IMR-90 (cell line): ENCODE measurements at regions not wholly inside any gene's neighbourhood (a gene's known extent, or its start where the extent isn't known, plus 50 kb on each side); places are given as distances from the start of the nearest gene placed in this dataset.

Experiments used
- ATAC-seq: fragments of 200-7000 bp; cut with Tn5 transposase; 2 replicates; pipeline ENCODE4 v1.9.1; 2020; ENCODE audit warnings: low read depth, mild to moderate bottlenecking, moderate library complexity
- BruUV-seq: library from RNA; stranded (reverse); fragments of 400-500 nt; replicated peaks from 2 replicates; lab custom pipeline; 2021; lab: Mats Ljungman, UMichigan
- CTCF ChIA-PET: fragments of 300-600 bp; formaldehyde crosslinking; extraction: SDS; loops from one replicate; lab custom pipeline; 2021; ENCODE audit warnings: antibody characterized with exemption; lab: Yijun Ruan, JAX
- POLR2A ChIA-PET: fragments of 300-600 bp; sonication (Branson Sonifier 250); formaldehyde crosslinking; loops from one replicate; lab custom pipeline; 2022; ENCODE audit warnings: antibody characterized with exemption; ENCODE audit not compliant: unreplicated experiment; lab: Charles Lee
- DNase-seq: peaks from one replicate; pipeline ENCODE4 v3.0.0; 2013
- H2AFZ ChIP-seq: replicated peaks from 2 replicates; pipeline ENCODE3; 2013; ENCODE audit warnings: low read length, mild to moderate bottlenecking; ENCODE audit not compliant: poor library complexity
- H2AK5ac ChIP-seq: 2 replicates; pipeline ENCODE4 v1.6.1; 2013; ENCODE audit warnings: low read depth, low read length, inconsistent platforms
- H2AK9ac ChIP-seq: replicated peaks from 2 replicates; pipeline ENCODE3; 2013; ENCODE audit warnings: mild to moderate bottlenecking, low read depth, low read length, moderate library complexity; ENCODE audit not compliant: poor library complexity
- H2BK120ac ChIP-seq: 2 replicates; pipeline ENCODE4 v1.6.1; 2013; ENCODE audit warnings: low read depth, low read length, inconsistent platforms
- H2BK15ac ChIP-seq: 3 replicates; pipeline ENCODE4 v1.6.1; 2013; ENCODE audit warnings: low read depth, low read length, inconsistent platforms
- H2BK20ac ChIP-seq: 2 replicates; pipeline ENCODE4 v1.6.1; 2013; ENCODE audit warnings: low read depth, mild to moderate bottlenecking, inconsistent platforms, low read length, moderate library complexity
- H2BK5ac ChIP-seq: 2 replicates; pipeline ENCODE4 v1.6.1; 2013; ENCODE audit warnings: mild to moderate bottlenecking, low read depth, low read length, inconsistent platforms; ENCODE audit not compliant: poor library complexity, severe bottlenecking
- H3K14ac ChIP-seq: replicated peaks from 2 replicates; pipeline ENCODE4 v1.6.1; 2013; ENCODE audit warnings: low read depth, low read length, inconsistent platforms
- H3K18ac ChIP-seq: 2 replicates; pipeline ENCODE4 v1.6.1; 2013; ENCODE audit warnings: low read depth, low read length, control low read depth
- H3K23ac ChIP-seq: 2 replicates; pipeline ENCODE4 v1.6.1; 2013; ENCODE audit warnings: low read depth, low read length, inconsistent platforms
- H3K27ac ChIP-seq: 2 replicates; pipeline ENCODE4 v1.5.1; 2013; ENCODE audit warnings: mild to moderate bottlenecking, control low read depth, low read length; ENCODE audit not compliant: insufficient read depth
- H3K27me3 ChIP-seq: 2 replicates; pipeline ENCODE4 v1.6.1; 2013; ENCODE audit warnings: low read length; ENCODE audit not compliant: control insufficient read depth, insufficient read depth
- H3K36me3 ChIP-seq: 2 replicates; pipeline ENCODE4 v1.6.1; 2013; ENCODE audit warnings: low read length, mixed read lengths; ENCODE audit not compliant: control insufficient read depth, insufficient read depth
- H3K4ac ChIP-seq: 2 replicates; pipeline ENCODE4 v1.6.1; 2013; ENCODE audit warnings: low read depth, low read length, inconsistent platforms
- H3K4me1 ChIP-seq: 2 replicates; pipeline ENCODE4 v1.6.1; 2013; ENCODE audit warnings: low read length, mixed read lengths; ENCODE audit not compliant: control insufficient read depth, insufficient read depth
- H3K4me2 ChIP-seq: 2 replicates; pipeline ENCODE4 v1.6.1; 2013; ENCODE audit warnings: low read depth, mild to moderate bottlenecking, control low read depth, low read length, moderate library complexity
- H3K4me3 ChIP-seq: 2 replicates; pipeline ENCODE4 v1.5.1; 2013; ENCODE audit warnings: low read depth, mild to moderate bottlenecking, control low read depth, low read length, moderate library complexity; ENCODE audit not compliant: insufficient read depth
- H3K56ac ChIP-seq: 2 replicates; pipeline ENCODE4 v1.6.1; 2013; ENCODE audit warnings: low read length, inconsistent platforms; ENCODE audit not compliant: insufficient read depth; ENCODE audit errors: extremely low read depth
- H3K79me1 ChIP-seq, 2 experiments: 2 replicates each; pipeline ENCODE4 v1.6.1; 2013; ENCODE audit warnings: low read length in 2 of 2, inconsistent platforms in 1 of 2, low read depth in 1 of 2
- H3K9ac ChIP-seq: 2 replicates; pipeline ENCODE4 v1.6.1; 2013; ENCODE audit warnings: low read depth, low read length, control low read depth
- H3K9me1 ChIP-seq: 2 replicates; pipeline ENCODE4 v1.6.1; 2013; ENCODE audit warnings: low read length, inconsistent platforms; ENCODE audit not compliant: insufficient read depth
- H3K9me3 ChIP-seq: 2 replicates; pipeline ENCODE4 v1.6.1; 2013; ENCODE audit warnings: low read length; ENCODE audit not compliant: control insufficient read depth, insufficient read depth
- H4K20me1 ChIP-seq: 2 replicates; pipeline ENCODE4 v1.6.1; 2013; ENCODE audit warnings: low read length, inconsistent platforms; ENCODE audit not compliant: insufficient read depth
- H4K5ac ChIP-seq: 2 replicates; pipeline ENCODE4 v1.6.1; 2013; ENCODE audit warnings: mild to moderate bottlenecking, low read depth, low read length, control low read depth
- H4K8ac ChIP-seq, 2 experiments: 2 replicates each; pipeline ENCODE4 v1.6.1; 2013; ENCODE audit warnings: low read depth in 2 of 2, low read length in 2 of 2, control low read depth in 1 of 2, inconsistent platforms in 1 of 2
- H4K91ac ChIP-seq: 2 replicates; pipeline ENCODE4 v1.6.1; 2013; ENCODE audit warnings: low read depth, low read length, inconsistent platforms; ENCODE audit not compliant: insufficient read depth
- BHLHE40 ChIP-seq: fragments of 150-350 bp; IDR thresholded peaks from 2 replicates; pipeline ENCODE4 v1.6.1; 2016; ENCODE audit warnings: mild to moderate bottlenecking, low read depth, low read length
- CEBPB ChIP-seq: IDR thresholded peaks from 2 replicates; pipeline ENCODE4 v1.6.1; 2012; ENCODE audit warnings: low read depth, low read length, improper control_type of control experiment
- CHD1 ChIP-seq: IDR thresholded peaks from 2 replicates; pipeline ENCODE4 v1.6.1; 2012; ENCODE audit warnings: low read depth, low read length, improper control_type of control experiment
- ELK1 ChIP-seq: fragments of 150-350 bp; IDR thresholded peaks from 2 replicates; pipeline ENCODE4 v1.6.1; 2016; ENCODE audit warnings: low read depth, mild to moderate bottlenecking, low read length, moderate library complexity, borderline replicate concordance
- MAFK ChIP-seq: IDR thresholded peaks from 2 replicates; pipeline ENCODE4 v1.6.1; 2012; ENCODE audit warnings: low read depth, low read length, improper control_type of control experiment
- NFE2L2 ChIP-seq: fragments of 150-350 bp; IDR thresholded peaks from 2 replicates; pipeline ENCODE4 v1.6.1; 2016; ENCODE audit warnings: low read depth, mild to moderate bottlenecking, low read length
- POLR2A ChIP-seq: IDR thresholded peaks from 2 replicates; pipeline ENCODE4 v1.6.1; 2012; ENCODE audit warnings: mild to moderate bottlenecking, low read depth, low read length
- RCOR1 ChIP-seq: IDR thresholded peaks from 2 replicates; pipeline ENCODE4 v1.6.1; 2012; ENCODE audit warnings: mild to moderate bottlenecking, low read length, improper control_type of control experiment; ENCODE audit not compliant: insufficient replicate concordance
- SMC3 ChIP-seq: fragments of 150-350 bp; IDR thresholded peaks from 2 replicates; pipeline ENCODE4 v1.6.1; 2016; ENCODE audit warnings: low read depth, mild to moderate bottlenecking, antibody characterized with exemption, low read length, moderate library complexity
- WGBS, 2 experiments: methylation state at CpG; one replicate each; pipeline versions ENCODE4 v1.1.5 to v1.1.7; 2013; ENCODE audit warnings: missing lambda C conversion rate in 2 of 2; ENCODE audit not compliant: insufficient read length in 1 of 2; ENCODE audit errors: extremely low coverage in 2 of 2; 5-methylcytosine and 5-hydroxymethylcytosine counted together
- dilution Hi-C: fragments of 300-500 bp; cut with HindIII; formaldehyde crosslinking; loops from one replicate; pipeline ENCODE4 v1.14.3; 2018; ENCODE audit warnings: low sequenced_read_pairs; ENCODE audit not compliant: unreplicated experiment
- in situ Hi-C: fragments of 300-500 bp; cut with MboI; formaldehyde crosslinking; loops from 3 replicates; pipeline ENCODE4 v1.14.3; 2019; ENCODE audit warnings: low sequenced_read_pairs, inconsistent platforms, mixed read lengths
- intact Hi-C: fragments of 100-400 bp; cut with micrococcal nuclease; formaldehyde crosslinking; loops from 2 replicates; pipeline ENCODE4 v1.10.0; 2022
- TF ChIP-seq, protein P1 (sequence below): fragments of 150-350 bp; IDR thresholded peaks from 2 replicates; pipeline ENCODE4 v1.6.1; 2017; ENCODE audit warnings: mild to moderate bottlenecking, antibody characterized with exemption, low read length, low read depth

DNA sequence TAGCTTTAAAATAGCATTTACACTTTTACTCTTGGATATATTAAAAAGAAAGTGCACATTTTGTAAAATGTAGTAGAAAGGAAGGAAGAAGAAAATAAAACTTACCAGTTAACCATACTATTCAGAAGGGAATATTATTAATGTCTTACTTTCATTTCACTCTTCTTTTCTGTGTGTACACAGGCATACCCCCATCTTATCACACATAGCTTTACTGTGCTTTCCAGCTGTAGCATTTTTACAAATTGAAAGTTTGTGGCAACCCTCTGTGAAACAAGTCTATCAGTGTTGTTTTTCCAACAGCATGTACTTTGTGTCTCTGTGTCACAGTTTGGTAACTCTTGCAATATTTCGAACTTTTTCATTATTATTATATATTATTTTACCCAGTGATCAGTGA, 314.5 kb downstream of the UTRN start:
- no peak overlapping the region for H4K8ac ChIP-seq
- no peak overlapping the region for H3K4me3 ChIP-seq
- H3K23ac ChIP-seq: no peak overlapping the region
- no CpG with 5 or more reads among the region's 1 CpG for WGBS, 2 experiments
- no peaks in the 10 kb centered on the region for H3K4me1 ChIP-seq
- no peak overlapping the region for H3K14ac ChIP-seq
- H3K4ac ChIP-seq: no peak overlapping the region
- H2BK5ac ChIP-seq: no peak overlapping the region
- no peaks in the 10 kb centered on the region for H4K20me1 ChIP-seq
- H3K79me1 ChIP-seq: no peaks in the 10 kb centered on the region; a peak in 1 of 4 replicates
- no peaks in the 10 kb centered on the region for H3K9me1 ChIP-seq
- ATAC-seq (no peak), DNase-seq (no peak)
- in situ Hi-C loops: no loop called here
- H2BK120ac ChIP-seq: no peak overlapping the region
- no peaks in the 10 kb centered on the region; the same call in 1 of the 2 replicates for H3K9me3 ChIP-seq
- no peak overlapping the region for H3K9ac ChIP-seq
- no peak overlapping the region for H2BK15ac ChIP-seq
- no peak overlapping the region for H3K56ac ChIP-seq
- no peak overlapping the region for H2AK9ac ChIP-seq
- no peak overlapping the region for H3K27ac ChIP-seq
- no peak overlapping the region for H4K5ac ChIP-seq
- no peak overlapping the region for H4K91ac ChIP-seq
- intact Hi-C loops: no loop called here
- dilution Hi-C loops: no loop called here
- no peaks in the 10 kb centered on the region for H3K27me3 ChIP-seq
- ChIA-PET CTCF (no interaction called here), POLR2A (no interaction called here)
- no peak overlapping the region for H3K4me2 ChIP-seq
- H3K36me3 ChIP-seq: no peaks in the 10 kb centered on the region
- no peak overlapping the region for H2AFZ ChIP-seq
- TF ChIP-seq NFE2L2: no peak
- TF ChIP-seq BHLHE40: no peak
- no peak for TF ChIP-seq ELK1
- TF ChIP-seq POLR2A: no peak
- TF ChIP-seq SMC3: no peak
- TF ChIP-seq CHD1: no peak
- TF ChIP-seq, protein P1, sequence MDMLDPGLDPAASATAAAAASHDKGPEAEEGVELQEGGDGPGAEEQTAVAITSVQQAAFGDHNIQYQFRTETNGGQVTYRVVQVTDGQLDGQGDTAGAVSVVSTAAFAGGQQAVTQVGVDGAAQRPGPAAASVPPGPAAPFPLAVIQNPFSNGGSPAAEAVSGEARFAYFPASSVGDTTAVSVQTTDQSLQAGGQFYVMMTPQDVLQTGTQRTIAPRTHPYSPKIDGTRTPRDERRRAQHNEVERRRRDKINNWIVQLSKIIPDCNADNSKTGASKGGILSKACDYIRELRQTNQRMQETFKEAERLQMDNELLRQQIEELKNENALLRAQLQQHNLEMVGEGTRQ: no peak
- no peak for TF ChIP-seq MAFK
- no peak for TF ChIP-seq CEBPB
- TF ChIP-seq RCOR1: no peak
- H2BK20ac ChIP-seq: no peak overlapping the region
- no peak overlapping the region for H2AK5ac ChIP-seq
- no peak overlapping the region for H3K18ac ChIP-seq
- BruUV-seq: no TSS peak
